ENCODE measurements at regions not wholly inside any gene's neighbourhood (a gene's known extent, or its start where the extent isn't known, plus 50 kb on each side); places are given as distances from the start of the nearest gene placed in this dataset.

- DNase-seq (ENCODE audit: low spot score), result no peak
- in situ Hi-C loops (cut with MboI; ENCODE audit: low pct_unique_long_range_greater_than_20kb, low sequenced_read_pairs, unreplicated experiment), result no loop called here
- TF ChIP-seq CTCF (IDR thresholded peaks at IDR 0.05; ENCODE audit: extremely low read depth, insufficient read depth, missing control alignments), result no peak
Measured at GRCh38 chr2:5067816-5068215, 624.4 kb upstream of the SOX11 start.

GRCh38 chr2:5070257-5070656 is 621.9 kb upstream of the SOX11 start:
- no peak for TF ChIP-seq CTCF (IDR thresholded peaks at IDR 0.05; ENCODE audit: extremely low read depth, insufficient read depth, missing control alignments)
- in situ Hi-C loops (cut with MboI; ENCODE audit: low pct_unique_long_range_greater_than_20kb, low sequenced_read_pairs, unreplicated experiment), result no loop called here
- DNase-seq (ENCODE audit: low spot score), result no peak

GRCh38 chr2:5074733-5075132 is 617.5 kb upstream of the SOX11 start:
- no peak for TF ChIP-seq CTCF (IDR thresholded peaks at IDR 0.05; ENCODE audit: extremely low read depth, insufficient read depth, missing control alignments)
- no peak for DNase-seq (ENCODE audit: low spot score)
- in situ Hi-C loops (cut with MboI; ENCODE audit: low pct_unique_long_range_greater_than_20kb, low sequenced_read_pairs, unreplicated experiment), result no loop called here

- no peak for TF ChIP-seq CTCF (IDR thresholded peaks at IDR 0.05; ENCODE audit: extremely low read depth, insufficient read depth, missing control alignments)
- DNase-seq (ENCODE audit: low spot score), result no peak
- in situ Hi-C loops (cut with MboI; ENCODE audit: low pct_unique_long_range_greater_than_20kb, low sequenced_read_pairs, unreplicated experiment), result no loop called here
Measured at GRCh38 chr2:5076599-5076998, 615.6 kb upstream of the SOX11 start.

GRCh38 chr2:5077479-5078089 is 614.6 kb upstream of the SOX11 start:
- no peak for TF ChIP-seq CTCF (IDR thresholded peaks at IDR 0.05; ENCODE audit: extremely low read depth, insufficient read depth, missing control alignments)
- in situ Hi-C loops (cut with MboI; ENCODE audit: low pct_unique_long_range_greater_than_20kb, low sequenced_read_pairs, unreplicated experiment), result no loop called here
- no peak for DNase-seq (ENCODE audit: low spot score)

- no peak for DNase-seq (ENCODE audit: low spot score)
- no peak for TF ChIP-seq CTCF (IDR thresholded peaks at IDR 0.05; ENCODE audit: extremely low read depth, insufficient read depth, missing control alignments)
- in situ Hi-C loops (cut with MboI; ENCODE audit: low pct_unique_long_range_greater_than_20kb, low sequenced_read_pairs, unreplicated experiment), result no loop called here
Measured at GRCh38 chr2:5083402-5083801, 608.8 kb upstream of the SOX11 start.

- no peak for DNase-seq (ENCODE audit: low spot score)
- TF ChIP-seq CTCF (IDR thresholded peaks at IDR 0.05; ENCODE audit: extremely low read depth, insufficient read depth, missing control alignments), result no peak
- in situ Hi-C loops (cut with MboI; ENCODE audit: low pct_unique_long_range_greater_than_20kb, low sequenced_read_pairs, unreplicated experiment), result no loop called here
Measured at GRCh38 chr2:5089409-5089808, 602.8 kb upstream of the SOX11 start.
